GM13976 (cell line): ENCODE measurements at regions not wholly inside any gene's neighbourhood (a gene's known extent, or its start where the extent isn't known, plus 50 kb on each side); places are given as distances from the start of the nearest gene placed in this dataset.

ENCODE experiments used
- DNase-seq: peaks from one replicate; pipeline ENCODE4 v3.0.0; 2012; ENCODE audit warnings: low spot score
- in situ Hi-C: fragments of 300-500 bp; cut with MboI; formaldehyde crosslinking; loops from one replicate; pipeline ENCODE4 v1.12.0; 2022; ENCODE audit warnings: low sequenced_read_pairs, mixed read lengths, inconsistent platforms; ENCODE audit not compliant: unreplicated experiment
- TF ChIP-seq, protein P1 (sequence below): IDR thresholded peaks from 2 replicates; pipeline ENCODE4 v1.5.1; 2012; ENCODE audit warnings: borderline replicate concordance, mild to moderate bottlenecking; ENCODE audit not compliant: insufficient read depth; ENCODE audit errors: extremely low read depth, missing control alignments, control extremely low read depth

DNA sequence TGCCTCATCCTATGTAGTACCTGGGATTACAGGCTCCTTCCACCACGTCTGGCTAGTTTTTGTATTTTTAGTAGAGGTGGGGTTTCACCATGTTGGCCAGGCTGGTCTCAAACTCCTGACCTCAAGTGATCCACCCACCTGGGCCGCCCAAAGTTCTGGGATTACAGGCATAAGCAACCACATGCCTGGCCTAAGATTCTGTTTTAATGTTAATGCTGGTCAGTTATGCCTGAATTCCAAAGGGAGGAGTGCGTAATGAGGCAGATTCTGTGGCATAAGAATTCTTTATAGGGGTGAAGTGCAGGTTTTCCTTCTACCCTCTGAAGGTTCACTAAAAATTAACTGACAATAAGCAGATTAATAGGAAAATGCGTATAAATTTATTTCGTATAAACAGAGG is 1343.8 kb upstream of the LRRTM1 start:
- no peak for DNase-seq
- in situ Hi-C loops = no loop called here
- TF ChIP-seq, protein P1, sequence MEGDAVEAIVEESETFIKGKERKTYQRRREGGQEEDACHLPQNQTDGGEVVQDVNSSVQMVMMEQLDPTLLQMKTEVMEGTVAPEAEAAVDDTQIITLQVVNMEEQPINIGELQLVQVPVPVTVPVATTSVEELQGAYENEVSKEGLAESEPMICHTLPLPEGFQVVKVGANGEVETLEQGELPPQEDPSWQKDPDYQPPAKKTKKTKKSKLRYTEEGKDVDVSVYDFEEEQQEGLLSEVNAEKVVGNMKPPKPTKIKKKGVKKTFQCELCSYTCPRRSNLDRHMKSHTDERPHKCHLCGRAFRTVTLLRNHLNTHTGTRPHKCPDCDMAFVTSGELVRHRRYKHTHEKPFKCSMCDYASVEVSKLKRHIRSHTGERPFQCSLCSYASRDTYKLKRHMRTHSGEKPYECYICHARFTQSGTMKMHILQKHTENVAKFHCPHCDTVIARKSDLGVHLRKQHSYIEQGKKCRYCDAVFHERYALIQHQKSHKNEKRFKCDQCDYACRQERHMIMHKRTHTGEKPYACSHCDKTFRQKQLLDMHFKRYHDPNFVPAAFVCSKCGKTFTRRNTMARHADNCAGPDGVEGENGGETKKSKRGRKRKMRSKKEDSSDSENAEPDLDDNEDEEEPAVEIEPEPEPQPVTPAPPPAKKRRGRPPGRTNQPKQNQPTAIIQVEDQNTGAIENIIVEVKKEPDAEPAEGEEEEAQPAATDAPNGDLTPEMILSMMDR = no peak

DNA sequence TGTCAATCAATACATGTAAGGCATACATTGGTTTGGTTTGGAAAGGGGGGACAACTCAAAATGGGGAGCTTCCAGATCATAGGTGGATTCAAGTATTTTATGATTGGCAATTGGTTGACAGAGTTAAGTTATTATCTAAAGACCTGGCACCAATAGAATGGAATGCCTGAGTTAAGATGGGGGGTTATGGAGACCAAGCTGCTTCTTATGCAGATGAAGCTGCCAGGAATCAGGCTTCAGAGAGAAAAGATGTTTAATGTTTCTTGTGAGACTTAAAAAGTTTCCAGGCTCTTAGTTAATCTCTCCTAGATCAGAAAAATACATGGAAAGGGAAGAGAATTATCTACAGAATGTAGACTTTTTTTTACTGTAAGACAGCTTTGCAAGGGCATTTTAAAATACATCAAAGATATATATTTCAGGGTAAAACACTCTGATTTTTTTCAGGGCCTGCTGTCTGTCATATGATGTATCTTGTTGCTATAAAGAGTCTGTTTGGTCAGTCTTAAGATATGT is 1343.2 kb upstream of the LRRTM1 start:
- TF ChIP-seq, protein P1 = no peak
- DNase-seq = no peak
- in situ Hi-C loops = no loop called here

DNA sequence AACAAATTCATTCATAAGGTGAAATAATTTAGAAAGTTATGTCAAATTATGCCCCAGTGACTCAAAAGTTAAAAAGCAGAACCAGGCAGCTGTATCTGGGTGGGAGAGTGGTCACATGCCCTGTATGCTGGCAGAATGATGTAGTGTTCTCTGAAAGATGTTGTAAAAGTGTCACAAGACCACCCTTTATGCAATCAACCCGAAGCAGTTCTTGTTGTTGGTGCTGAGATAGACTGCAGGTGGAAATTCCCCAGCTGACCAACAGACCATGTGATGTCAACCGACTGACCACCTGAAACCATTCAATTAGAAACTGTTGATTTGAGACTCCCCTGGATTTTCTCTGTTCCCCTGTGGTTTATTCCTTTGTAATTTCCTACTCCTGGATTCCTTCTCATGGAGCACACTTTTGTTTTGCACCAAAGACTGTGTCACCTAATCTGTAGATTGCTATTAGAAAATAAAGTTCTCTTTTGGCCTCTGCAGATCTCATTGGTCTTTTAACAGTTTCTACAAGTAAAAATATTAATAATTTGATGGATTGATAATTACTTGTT is 1341.3 kb upstream of the LRRTM1 start:
- no peak for DNase-seq
- TF ChIP-seq, protein P1 = no peak
- in situ Hi-C loops = no loop called here

DNA sequence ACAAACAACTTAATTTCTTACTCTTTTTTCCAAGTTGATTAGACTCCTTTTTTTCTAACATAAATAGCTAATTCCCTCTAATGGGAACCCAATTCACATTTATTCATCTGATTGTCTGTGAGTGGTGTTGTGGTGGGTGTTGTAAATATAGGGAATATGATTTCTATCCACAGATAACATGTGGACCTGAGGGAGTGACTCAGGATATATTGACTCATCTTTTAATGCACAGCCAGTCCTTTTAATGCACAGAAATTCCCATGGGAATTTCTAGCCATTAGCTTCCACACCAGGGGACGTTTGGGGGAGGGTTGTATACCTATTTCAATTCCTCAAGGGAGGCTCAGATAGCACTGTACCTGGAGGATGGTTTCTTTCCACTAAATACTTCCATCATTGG is 1339.6 kb upstream of the LRRTM1 start:
- in situ Hi-C loops = no loop called here
- TF ChIP-seq, protein P1 = no peak
- DNase-seq = no peak

DNA sequence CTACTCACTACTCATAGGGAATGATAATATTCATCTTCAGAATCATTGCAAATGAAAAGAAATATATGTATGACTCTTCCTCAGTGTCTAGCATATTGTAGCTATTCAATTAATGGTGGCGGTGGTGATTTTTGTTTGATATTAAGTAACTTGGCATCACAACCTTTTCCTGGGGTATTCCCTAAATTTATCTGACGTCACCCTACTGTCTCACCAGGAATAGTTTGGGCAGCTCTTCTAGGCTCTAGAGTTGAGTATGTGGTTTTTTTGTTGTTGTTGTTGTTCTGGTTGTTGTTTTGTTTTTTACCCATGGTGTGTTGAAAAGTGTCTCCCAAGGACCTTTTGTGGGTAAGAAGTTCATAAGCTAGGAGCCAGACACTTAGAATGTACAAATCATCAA is 1320.3 kb upstream of the LRRTM1 start:
- DNase-seq = no peak
- in situ Hi-C loops = no loop called here
- TF ChIP-seq, protein P1 = no peak

DNA sequence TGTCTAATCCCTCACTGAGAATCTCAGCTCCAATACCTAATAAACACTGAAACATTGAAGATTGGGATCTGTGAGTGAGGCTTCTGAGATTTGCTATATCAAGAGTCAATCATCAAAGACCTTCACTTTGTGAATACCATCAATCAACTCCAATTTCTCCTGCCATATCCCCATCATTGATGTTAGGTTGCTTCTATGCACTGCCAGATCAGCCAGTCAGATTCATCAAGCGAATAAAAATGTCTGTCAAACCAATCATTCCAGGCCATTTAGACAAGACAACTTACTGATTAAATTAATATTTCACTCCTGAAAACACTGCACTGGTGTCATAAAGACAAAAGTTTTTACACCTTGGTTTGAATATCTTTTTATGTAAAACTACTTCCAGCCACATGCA is 1295.5 kb upstream of the LRRTM1 start:
- TF ChIP-seq, protein P1 = no peak
- in situ Hi-C loops = no loop called here
- no peak for DNase-seq

DNA sequence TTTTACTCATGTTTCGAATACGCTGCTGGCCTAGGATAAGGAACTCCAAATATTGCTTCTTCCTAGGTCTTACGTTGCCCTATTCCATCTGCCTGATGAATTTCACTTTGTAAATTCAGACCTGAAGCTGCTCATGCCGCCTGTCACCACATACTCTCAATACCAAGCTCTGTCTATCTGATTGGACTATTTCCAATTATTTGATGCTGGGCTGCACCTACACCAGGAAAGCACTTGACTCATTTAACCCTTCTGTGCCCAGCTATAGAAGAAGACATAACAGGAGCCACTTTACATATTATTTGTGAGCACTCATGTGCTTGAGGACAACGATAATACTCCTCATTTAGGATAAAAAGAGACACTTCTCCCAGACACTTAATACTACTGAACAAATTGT is 1293.9 kb upstream of the LRRTM1 start:
- in situ Hi-C loops = no loop called here
- TF ChIP-seq, protein P1 = no peak
- no peak for DNase-seq
